MCF 10A (cell line): ENCODE measurements at regions not wholly inside any gene's neighbourhood (a gene's known extent, or its start where the extent isn't known, plus 50 kb on each side); places are given as distances from the start of the nearest gene placed in this dataset.

Experiments used
- BruUV-seq: library from RNA; stranded (reverse); fragments of 400-500 nt; replicated peaks from 2 replicates; lab custom pipeline; 2021; lab: Mats Ljungman, UMichigan
- CTCF ChIA-PET: fragments of 300-600 bp; sonication (Branson Sonifier 250); formaldehyde crosslinking; extraction: SDS; loops from one replicate; lab custom pipeline; 2021; ENCODE audit warnings: antibody characterized with exemption, inconsistent platforms; lab: Yijun Ruan, JAX
- POLR2A ChIA-PET: fragments of 300-600, 350-650 bp; sonication (Branson Sonifier 250); formaldehyde crosslinking; extraction: SDS; loops from one replicate; lab custom pipeline; 2020; ENCODE audit warnings: antibody characterized with exemption, inconsistent platforms; lab: Yijun Ruan, JAX
- DNase-seq: peaks from one replicate; pipeline ENCODE4 v3.0.0-alpha.2; 2018; ENCODE audit not compliant: unreplicated experiment
- H3K27ac Mint-ChIP-seq: one replicate; pipeline ENCODE4 v1.8.0; 2022; ENCODE audit warnings: mild to moderate bottlenecking, low read depth, mixed read lengths; ENCODE audit not compliant: unreplicated experiment
- H3K27me3 Mint-ChIP-seq: one replicate; pipeline ENCODE4 v1.8.0; 2022; ENCODE audit warnings: mixed read lengths; ENCODE audit not compliant: insufficient read depth, unreplicated experiment
- H3K36me3 Mint-ChIP-seq: one replicate; pipeline ENCODE4 v1.8.0; 2022; ENCODE audit warnings: mild to moderate bottlenecking, moderate library complexity, mixed read lengths; ENCODE audit not compliant: insufficient read depth, unreplicated experiment
- H3K4me1 Mint-ChIP-seq: one replicate; pipeline ENCODE4 v1.8.0; 2022; ENCODE audit warnings: mixed read lengths; ENCODE audit not compliant: insufficient read depth, unreplicated experiment
- H3K4me3 Mint-ChIP-seq: one replicate; pipeline ENCODE4 v1.8.0; 2022; ENCODE audit warnings: mild to moderate bottlenecking, moderate library complexity, mixed read lengths; ENCODE audit not compliant: unreplicated experiment
- H3K9me3 Mint-ChIP-seq: one replicate; pipeline ENCODE4 v1.8.0; 2022; ENCODE audit warnings: mixed read lengths; ENCODE audit not compliant: unreplicated experiment
- CTCF ChIP-seq: fragments of 200-600 bp; IDR thresholded peaks from one replicate; pipeline ENCODE4 v1.8.0; 2022; ENCODE audit warnings: antibody characterized with exemption, mild to moderate bottlenecking; ENCODE audit not compliant: unreplicated experiment
- intact Hi-C: fragments of 100-400 bp; cut with micrococcal nuclease; formaldehyde crosslinking; loops from 2 replicates; pipeline ENCODE4 v1.14.1; 2022

- no peak overlapping the region for H3K27ac Mint-ChIP-seq
- H3K9me3 Mint-ChIP-seq: no peaks in the 10 kb centered on the region
- intact Hi-C loops: no loop called here
- CTCF ChIA-PET: interaction anchor here (1.4 kb wide), 1 partner anchor 367 kb away, joined by 4 read pairs; no protein-coding TSS in a partner anchor
- no peak for TF ChIP-seq CTCF
- DNase-seq: no peak
- POLR2A ChIA-PET: interaction anchor here (1.1 kb wide), 1 partner anchor 41 kb away, joined by 3 read pairs; no protein-coding TSS in a partner anchor
- H3K4me3 Mint-ChIP-seq: no peak overlapping the region
- no TSS peak for BruUV-seq
- no peaks in the 10 kb centered on the region for H3K27me3 Mint-ChIP-seq
- no peaks in the 10 kb centered on the region for H3K4me1 Mint-ChIP-seq
- H3K36me3 Mint-ChIP-seq: peaks cover 7% of the 10 kb centered on the region
Measured at GRCh38 chr2:45127891-45128290, 118.6 kb upstream of the SIX2 start.

- no peaks in the 10 kb centered on the region for H3K27me3 Mint-ChIP-seq
- no peaks in the 10 kb centered on the region for H3K9me3 Mint-ChIP-seq
- no peak for DNase-seq
- no peak overlapping the region for H3K27ac Mint-ChIP-seq
- TF ChIP-seq CTCF: no peak
- BruUV-seq: no TSS peak
- CTCF ChIA-PET: interaction anchor here (1.4 kb wide), 1 partner anchor 368 kb away, joined by 4 read pairs; no protein-coding TSS in a partner anchor
- peaks cover 7% of the 10 kb centered on the region for H3K36me3 Mint-ChIP-seq
- POLR2A ChIA-PET: no interaction called here
- H3K4me1 Mint-ChIP-seq: no peaks in the 10 kb centered on the region
- H3K4me3 Mint-ChIP-seq: no peak overlapping the region
- intact Hi-C loops: no loop called here
Measured at GRCh38 chr2:45127321-45127720, 118.1 kb upstream of the SIX2 start.

GRCh38 chr2:45125232-45125631 lies 116.0 kb upstream of the SIX2 start:
- Mint-ChIP-seq H3K4me1 (peaks cover 17% of the 10 kb centered on the region), H3K27me3 (no peaks in the 10 kb centered on the region), H3K9me3 (no peaks in the 10 kb centered on the region), H3K27ac (no peak overlapping the region), H3K4me3 (no peak overlapping the region), H3K36me3 (peaks cover 7% of the 10 kb centered on the region)
- POLR2A ChIA-PET: no interaction called here
- intact Hi-C loops: no loop called here
- no peak for DNase-seq
- TF ChIP-seq CTCF: no peak
- CTCF ChIA-PET: no interaction called here
- BruUV-seq: no TSS peak

- DNase-seq: no peak
- TF ChIP-seq CTCF: no peak
- no peak overlapping the region for H3K27ac Mint-ChIP-seq
- intact Hi-C loops: no loop called here
- CTCF ChIA-PET: interaction anchor here (0.6 kb wide), 1 partner anchor 278 kb away, joined by 4 read pairs; no protein-coding TSS in a partner anchor
- H3K9me3 Mint-ChIP-seq: no peaks in the 10 kb centered on the region
- no peak overlapping the region for H3K4me3 Mint-ChIP-seq
- no peaks in the 10 kb centered on the region for H3K27me3 Mint-ChIP-seq
- BruUV-seq: no TSS peak
- peaks cover 7% of the 10 kb centered on the region for H3K36me3 Mint-ChIP-seq
- POLR2A ChIA-PET: no interaction called here
- peaks cover 25% of the 10 kb centered on the region for H3K4me1 Mint-ChIP-seq
Measured at GRCh38 chr2:45124456-45124855, 115.2 kb upstream of the SIX2 start.
